Rectal smooth muscle tissue (tissue), 1 donor: ENCODE measurements at regions not wholly inside any gene's neighbourhood (a gene's known extent, or its start where the extent isn't known, plus 50 kb on each side); places are given as distances from the start of the nearest gene placed in this dataset.

Source experiments
- H3K27ac ChIP-seq: one replicate; pipeline ENCODE4 v1.7.0; 2013; ENCODE audit warnings: low read depth, low read length, inconsistent platforms
- H3K27me3 ChIP-seq: one replicate; pipeline ENCODE4 v1.7.0; 2013; ENCODE audit warnings: low read length; ENCODE audit not compliant: control insufficient read depth, insufficient read depth
- H3K36me3 ChIP-seq: one replicate; pipeline ENCODE4 v1.7.0; 2013; ENCODE audit warnings: low read length; ENCODE audit not compliant: control insufficient read depth, insufficient read depth
- H3K4me1 ChIP-seq: one replicate; pipeline ENCODE4 v1.7.0; 2013; ENCODE audit warnings: low read length; ENCODE audit not compliant: control insufficient read depth, insufficient read depth
- H3K4me3 ChIP-seq: one replicate; pipeline ENCODE4 v1.7.0; 2013; ENCODE audit warnings: low read length
- H3K9ac ChIP-seq: one replicate; pipeline ENCODE4 v1.7.0; 2013; ENCODE audit warnings: low read length

DNA sequence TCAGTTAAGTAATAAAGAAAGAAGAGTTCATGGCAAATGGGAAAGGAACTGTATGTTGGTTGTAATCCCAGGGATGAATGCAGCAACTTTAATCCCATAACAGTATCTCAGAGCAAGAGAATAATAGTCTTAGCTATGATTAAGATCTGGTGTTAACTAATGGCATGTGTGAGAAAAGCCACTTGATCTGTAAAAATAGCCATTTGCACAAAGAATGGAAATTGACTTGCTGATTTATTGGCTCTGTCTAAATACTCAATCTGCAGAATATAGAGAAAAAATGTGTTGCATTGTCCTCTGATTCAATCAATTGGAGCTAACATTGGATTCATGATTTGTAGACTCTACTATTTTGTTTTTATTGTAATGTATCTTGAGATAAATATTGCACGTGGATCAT, 987.0 kb downstream of the NSUN3 start:
- no peak overlapping the region for H3K27ac ChIP-seq
- H3K9ac ChIP-seq = no peak overlapping the region
- H3K36me3 ChIP-seq = no peaks in the 10 kb centered on the region
- H3K4me3 ChIP-seq = no peak overlapping the region
- no peaks in the 10 kb centered on the region for H3K4me1 ChIP-seq
- H3K27me3 ChIP-seq = no peaks in the 10 kb centered on the region

DNA sequence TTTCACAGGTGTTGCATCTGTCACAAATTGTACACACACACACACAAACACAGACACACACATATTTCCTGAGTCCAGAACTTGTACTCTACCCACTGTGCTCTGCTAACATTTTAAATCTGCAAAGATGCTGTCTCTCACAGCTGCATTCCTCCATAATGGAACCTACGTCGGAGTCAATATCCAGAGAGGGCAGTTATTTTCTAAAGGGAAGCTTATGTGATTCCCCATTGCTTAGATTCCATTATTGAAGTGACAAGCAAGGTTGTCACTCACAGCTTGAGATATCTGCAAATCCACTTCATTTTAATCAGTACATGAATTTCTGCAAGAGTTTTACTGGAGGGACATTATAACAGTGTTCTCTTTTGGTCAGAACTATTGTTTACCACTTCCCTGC, 992.4 kb downstream of the NSUN3 start:
- H3K9ac ChIP-seq = no peak overlapping the region
- no peak overlapping the region for H3K27ac ChIP-seq
- no peaks in the 10 kb centered on the region for H3K36me3 ChIP-seq
- no peaks in the 10 kb centered on the region for H3K4me1 ChIP-seq
- H3K27me3 ChIP-seq = no peaks in the 10 kb centered on the region
- no peak overlapping the region for H3K4me3 ChIP-seq

DNA sequence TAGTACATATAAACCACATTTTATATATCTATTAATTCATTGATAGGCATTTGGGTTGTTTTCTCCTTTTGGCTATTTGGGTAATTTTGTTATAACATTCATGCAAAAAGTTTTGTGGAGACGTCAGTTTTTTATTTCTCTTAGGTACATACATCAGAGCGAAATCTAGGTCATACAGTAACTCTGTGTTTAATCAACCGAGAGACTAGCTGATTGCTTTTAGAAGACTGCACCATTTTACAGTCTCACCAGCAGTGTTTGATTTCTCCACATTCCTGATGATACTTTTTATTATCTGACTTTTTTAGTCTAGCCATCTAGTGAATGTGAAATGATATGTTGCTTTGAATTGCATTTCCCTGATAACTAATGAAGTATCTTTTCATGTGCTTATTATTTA, 1019.3 kb downstream of the NSUN3 start:
- Histone ChIP-seq H3K9ac (no peak overlapping the region), H3K27ac (no peak overlapping the region), H3K27me3 (no peaks in the 10 kb centered on the region), H3K36me3 (no peaks in the 10 kb centered on the region), H3K4me1 (no peaks in the 10 kb centered on the region), H3K4me3 (no peak overlapping the region)

DNA sequence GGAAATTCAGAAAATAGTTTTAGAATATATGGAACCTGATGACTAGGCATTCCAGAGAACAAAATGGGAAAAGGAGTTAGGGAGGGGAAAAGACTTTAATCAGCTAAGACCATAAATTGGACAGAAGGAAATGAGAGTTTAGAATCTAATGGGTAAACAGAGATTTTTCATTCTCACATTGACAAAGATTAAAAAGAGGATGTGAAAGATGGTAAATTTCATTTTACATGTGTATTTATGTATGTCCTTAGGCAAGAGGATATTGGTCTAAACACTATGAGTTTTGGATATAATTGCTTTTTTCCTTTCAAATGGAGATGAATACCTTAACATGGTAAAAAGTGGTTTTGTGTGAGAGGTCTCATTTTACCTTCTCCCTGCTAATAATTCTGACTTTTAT, 1021.9 kb downstream of the NSUN3 start:
- H3K27me3 ChIP-seq = no peaks in the 10 kb centered on the region
- H3K36me3 ChIP-seq = no peaks in the 10 kb centered on the region
- H3K4me3 ChIP-seq = no peak overlapping the region

DNA sequence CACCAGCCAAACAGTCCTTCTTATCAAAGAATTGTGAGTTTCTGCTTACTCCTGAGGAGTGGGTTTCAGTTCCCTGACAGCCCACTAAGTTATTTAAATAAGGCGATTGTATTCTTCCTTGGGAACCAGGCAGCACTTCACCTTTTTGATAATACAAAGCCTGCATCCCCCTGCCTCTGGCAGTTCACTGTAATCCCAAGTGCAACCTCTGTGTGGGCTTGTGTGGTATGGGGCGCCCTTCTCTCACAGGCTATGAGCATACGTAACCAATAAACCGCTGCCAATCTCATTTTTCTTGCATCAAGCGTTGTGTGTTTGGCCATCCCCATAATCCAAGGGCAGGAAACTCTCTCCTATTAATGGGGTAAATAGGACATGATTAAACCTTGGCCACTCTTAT, 1025.6 kb downstream of the NSUN3 start:
- no peaks in the 10 kb centered on the region for H3K27me3 ChIP-seq
- H3K36me3 ChIP-seq = no peaks in the 10 kb centered on the region
- no peak overlapping the region for H3K4me3 ChIP-seq
- no peak overlapping the region for H3K27ac ChIP-seq
- H3K9ac ChIP-seq = no peak overlapping the region
- no peaks in the 10 kb centered on the region for H3K4me1 ChIP-seq

More for the DNA sequence above, 1021.9 kb downstream of the NSUN3 start:
- H3K27ac ChIP-seq = no peak overlapping the region
- no peak overlapping the region for H3K9ac ChIP-seq
- H3K4me1 ChIP-seq = no peaks in the 10 kb centered on the region

DNA sequence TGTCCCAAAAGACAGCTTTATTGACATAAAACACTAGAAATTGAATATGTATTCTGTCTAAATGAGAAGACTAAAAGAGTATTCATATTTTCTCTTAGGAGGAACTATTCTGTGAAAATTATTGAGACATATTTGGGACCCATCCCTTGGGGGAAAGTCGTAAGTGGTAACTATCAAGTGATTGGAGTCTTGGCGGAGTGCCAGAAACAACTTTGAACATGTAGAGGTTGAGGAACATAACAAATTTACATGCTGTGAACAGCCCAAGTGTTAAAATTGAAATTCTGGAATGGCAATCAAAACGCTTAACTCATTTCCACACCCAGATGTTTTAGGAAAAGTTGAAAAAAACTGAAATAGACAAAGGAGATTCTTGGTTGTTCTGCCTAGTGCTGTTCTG, 1034.6 kb downstream of the NSUN3 start:
- no peaks in the 10 kb centered on the region for H3K4me1 ChIP-seq
- no peak overlapping the region for H3K27ac ChIP-seq
- no peaks in the 10 kb centered on the region for H3K27me3 ChIP-seq
- no peak overlapping the region for H3K4me3 ChIP-seq
- H3K36me3 ChIP-seq = no peaks in the 10 kb centered on the region
- no peak overlapping the region for H3K9ac ChIP-seq

DNA sequence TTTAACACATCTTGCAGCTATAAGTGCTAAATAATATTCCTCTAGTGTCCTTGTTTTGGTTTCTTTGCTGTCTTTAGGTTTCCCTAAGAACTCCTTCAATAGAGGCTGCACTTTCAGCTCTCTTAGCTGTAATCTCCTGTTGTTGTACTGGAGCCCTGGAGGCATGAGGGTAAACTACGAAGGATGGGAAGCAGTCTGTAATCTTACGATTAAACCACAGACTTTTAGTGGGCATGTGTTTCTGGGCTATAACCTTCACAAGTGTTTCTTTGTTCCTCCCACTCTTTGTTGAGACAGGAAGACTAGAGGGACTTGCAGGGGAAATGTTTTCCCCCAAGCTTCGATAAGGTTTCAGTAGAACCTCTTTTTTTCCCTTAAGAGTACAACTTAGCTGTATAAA, 1058.1 kb downstream of the NSUN3 start:
- H3K4me3 ChIP-seq = no peak overlapping the region
- no peak overlapping the region for H3K9ac ChIP-seq
- H3K4me1 ChIP-seq = no peaks in the 10 kb centered on the region
- no peak overlapping the region for H3K27ac ChIP-seq
- H3K27me3 ChIP-seq = no peaks in the 10 kb centered on the region
- H3K36me3 ChIP-seq = no peaks in the 10 kb centered on the region

DNA sequence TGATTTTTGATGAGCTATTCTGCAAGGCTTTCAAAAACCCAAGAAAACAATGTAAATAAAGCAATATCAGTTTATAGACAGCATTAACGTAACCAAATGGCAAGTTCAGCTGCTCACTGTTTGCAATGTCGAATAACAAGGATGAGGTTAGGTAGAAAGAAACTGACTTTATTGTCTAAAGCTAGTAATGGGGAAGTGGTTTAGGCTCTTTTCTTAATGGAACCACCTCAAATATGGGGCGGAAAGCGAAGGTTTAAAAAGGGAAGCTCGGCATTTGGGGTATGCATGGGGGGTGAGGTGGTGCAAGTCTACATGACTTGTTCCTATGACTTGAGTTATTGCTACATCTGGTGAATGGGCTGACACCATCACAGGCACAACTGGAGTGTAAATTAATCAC, 1060.2 kb downstream of the NSUN3 start:
- Histone ChIP-seq H3K4me3 (no peak overlapping the region), H3K9ac (no peak overlapping the region), H3K36me3 (no peaks in the 10 kb centered on the region)

DNA sequence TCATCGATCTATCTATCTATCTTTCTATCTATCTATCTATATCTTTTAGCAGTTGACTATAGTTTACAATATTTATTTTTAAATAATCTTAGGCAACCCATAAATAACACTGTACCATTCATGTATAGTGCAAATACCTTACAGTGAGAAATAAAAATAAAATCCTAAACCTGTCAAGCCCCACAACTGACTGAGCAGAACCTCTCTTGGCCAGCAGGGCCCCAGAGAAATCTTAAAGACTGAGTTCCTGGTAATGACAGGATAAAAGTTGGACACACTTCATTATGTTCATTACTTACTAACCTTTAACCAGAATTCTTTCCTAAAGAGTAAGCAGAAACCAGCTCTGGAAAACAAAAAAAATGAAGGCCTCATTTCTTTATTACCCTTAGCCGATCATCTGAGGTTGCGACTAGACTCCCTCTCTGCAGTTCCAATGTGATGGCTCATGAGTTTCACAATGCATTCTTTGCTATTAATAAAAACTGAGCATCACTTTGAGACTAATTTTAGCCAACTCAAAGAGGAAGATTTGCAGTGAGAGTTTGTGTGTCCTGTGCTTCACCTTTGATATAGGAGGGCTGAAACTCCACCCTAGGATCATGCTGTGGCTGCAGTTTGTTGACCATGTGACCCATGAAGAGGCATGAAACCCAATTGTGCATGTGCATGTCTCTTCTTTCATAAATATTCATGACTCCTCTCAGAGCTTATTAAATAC, 1072.0 kb downstream of the NSUN3 start:
- Histone ChIP-seq H3K27ac (no peak overlapping the region), H3K9ac (no peak overlapping the region)

More for the DNA sequence above, 1060.2 kb downstream of the NSUN3 start:
- no peaks in the 10 kb centered on the region for H3K4me1 ChIP-seq
- no peak overlapping the region for H3K27ac ChIP-seq
- H3K27me3 ChIP-seq = no peaks in the 10 kb centered on the region

DNA sequence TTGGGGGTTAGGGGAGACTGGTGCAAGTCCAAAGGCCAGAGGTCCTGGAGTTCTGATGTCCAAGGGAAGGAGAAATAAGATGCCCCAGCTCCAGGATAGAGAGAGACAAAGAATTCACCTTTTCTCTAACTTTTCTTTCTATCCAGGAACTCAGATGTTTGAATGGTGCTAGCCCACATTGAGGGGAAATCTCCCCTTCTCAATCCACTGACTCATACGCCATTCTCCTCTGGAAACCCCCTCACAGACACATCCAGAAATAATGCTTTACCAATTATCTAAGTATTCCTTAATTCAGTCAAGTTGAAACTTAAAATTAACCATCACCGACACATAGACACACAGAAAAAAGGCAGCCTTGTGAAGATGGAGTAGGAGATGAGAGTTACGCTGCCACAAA, 1085.2 kb downstream of the NSUN3 start:
- no peaks in the 10 kb centered on the region for H3K4me1 ChIP-seq
- H3K36me3 ChIP-seq = no peaks in the 10 kb centered on the region
- no peak overlapping the region for H3K4me3 ChIP-seq
- no peak overlapping the region for H3K27ac ChIP-seq
- H3K9ac ChIP-seq = no peak overlapping the region
- no peaks in the 10 kb centered on the region for H3K27me3 ChIP-seq

More for the DNA sequence above, 1072.0 kb downstream of the NSUN3 start:
- H3K36me3 ChIP-seq = no peaks in the 10 kb centered on the region
- H3K4me1 ChIP-seq = no peaks in the 10 kb centered on the region
- H3K4me3 ChIP-seq = no peak overlapping the region
- H3K27me3 ChIP-seq = no peaks in the 10 kb centered on the region

DNA sequence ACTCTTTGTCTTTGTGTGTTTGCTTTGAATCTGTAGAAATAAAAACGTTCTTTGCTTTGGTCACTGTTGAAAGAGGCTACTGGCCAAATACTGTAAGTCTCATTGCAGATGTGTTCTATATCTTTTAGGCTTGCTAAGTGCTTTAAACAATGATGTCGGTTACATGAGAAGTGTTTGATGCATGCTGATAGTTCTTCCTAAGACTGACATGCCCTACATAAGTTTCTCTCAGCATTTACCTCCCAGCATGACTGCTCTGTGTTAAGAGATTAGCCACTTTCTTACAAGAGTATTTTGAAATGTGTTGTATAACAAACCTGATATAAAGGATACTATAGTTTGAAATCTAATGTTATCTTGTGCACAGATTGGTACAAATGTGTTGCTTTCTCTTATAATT, 1088.7 kb downstream of the NSUN3 start:
- Histone ChIP-seq H3K4me1 (no peaks in the 10 kb centered on the region), H3K27me3 (no peaks in the 10 kb centered on the region)

DNA sequence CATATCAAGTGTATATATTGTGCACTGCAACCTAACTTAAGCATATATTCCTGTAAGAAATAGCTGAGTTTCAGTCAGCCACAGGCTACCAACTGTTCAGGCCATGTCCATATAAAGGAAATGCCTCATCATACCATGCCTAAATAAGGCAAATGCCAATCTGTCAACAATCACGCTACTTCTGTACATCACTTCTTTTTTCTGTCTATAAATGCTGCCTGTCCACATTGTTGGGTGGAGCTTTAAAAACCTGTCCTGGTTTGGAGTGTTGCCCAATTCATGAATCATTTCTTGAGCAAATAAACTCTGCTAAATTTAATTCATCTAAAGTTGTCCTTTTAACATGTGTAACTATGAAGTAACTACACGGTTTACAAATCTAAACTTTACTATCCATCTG, 1091.9 kb downstream of the NSUN3 start:
- no peak overlapping the region for H3K4me3 ChIP-seq
- H3K27me3 ChIP-seq = no peaks in the 10 kb centered on the region
- no peak overlapping the region for H3K27ac ChIP-seq
- H3K36me3 ChIP-seq = no peaks in the 10 kb centered on the region
- H3K9ac ChIP-seq = no peak overlapping the region
- H3K4me1 ChIP-seq = no peaks in the 10 kb centered on the region

More for the DNA sequence above, 1088.7 kb downstream of the NSUN3 start:
- no peaks in the 10 kb centered on the region for H3K36me3 ChIP-seq
- H3K9ac ChIP-seq = no peak overlapping the region
- no peak overlapping the region for H3K4me3 ChIP-seq
- no peak overlapping the region for H3K27ac ChIP-seq

DNA sequence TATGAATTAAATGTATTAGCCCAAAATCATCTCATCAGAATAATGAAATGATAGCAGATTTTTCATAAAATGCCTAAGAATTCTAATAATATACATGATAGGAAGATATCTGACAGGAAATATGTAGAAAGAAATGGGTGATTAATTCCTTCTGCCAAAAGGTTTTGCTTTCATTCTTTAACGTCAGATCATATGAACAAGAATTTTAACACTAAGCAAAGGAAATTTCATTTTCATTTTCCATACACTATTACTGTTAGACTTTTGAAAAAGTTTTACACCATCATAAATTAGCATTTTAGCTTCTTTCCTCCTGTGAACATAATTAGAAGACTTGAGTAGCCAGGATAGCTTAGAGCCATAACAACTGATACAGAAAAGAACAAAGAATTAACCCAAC, 1099.9 kb downstream of the NSUN3 start:
- H3K9ac ChIP-seq = no peak overlapping the region
- no peaks in the 10 kb centered on the region for H3K4me1 ChIP-seq
- no peaks in the 10 kb centered on the region for H3K36me3 ChIP-seq
- no peak overlapping the region for H3K27ac ChIP-seq
- H3K27me3 ChIP-seq = no peaks in the 10 kb centered on the region
- no peak overlapping the region for H3K4me3 ChIP-seq
